ENCODE measurements at regions not wholly inside any gene's neighbourhood (a gene's known extent, or its start where the extent isn't known, plus 50 kb on each side); places are given as distances from the start of the nearest gene placed in this dataset.

- peaks cover 0 to 4% of the 10 kb centered on the region in 2 experiments; a peak in 3 of 5 replicates for H3K9me3 Mint-ChIP-seq
- no CpG with 5 or more reads among the region's 6 CpGs for WGBS (ENCODE audit: extremely low coverage, insufficient read length, low lambda C conversion rate)
- H3K36me3 Mint-ChIP-seq (ENCODE audit: insufficient read depth in 1 of 3, low read depth in 3 of 3) = no peaks in the 10 kb centered on the region
- H2BK5ac ChIP-seq (ENCODE audit: insufficient read length, low read length) = no peak overlapping the region
- no peak overlapping the region for H2BK20ac ChIP-seq (ENCODE audit: low read depth, low read length, poor library complexity, severe bottlenecking)
- no peak overlapping the region for H3K56ac ChIP-seq (ENCODE audit: insufficient read length, low read depth, low read length)
- no peak overlapping the region for H3K14ac ChIP-seq (ENCODE audit: insufficient read depth, low read length)
- H3K4me1 ChIP-seq (ENCODE audit: insufficient read depth, low read length) = no peaks in the 10 kb centered on the region; the same call in 1 of the 2 replicates
- no peaks in the 10 kb centered on the region for H4K20me1 ChIP-seq (ENCODE audit: control insufficient read depth, insufficient read depth, insufficient read length)
- no peak overlapping the region for H3K18ac ChIP-seq (ENCODE audit: insufficient read length, low read depth, low read length)
- H3K27me3 Mint-ChIP-seq (ENCODE audit: low read depth) = peaks cover 7% of the 10 kb centered on the region
- H4K8ac ChIP-seq (replicated peaks; ENCODE audit: insufficient read length, low read depth, low read length) = no peak overlapping the region
- TF ChIP-seq CTCF (conservative IDR thresholded peaks at IDR 0.05) = no peak
- no peak overlapping the region for H3K4me3 Mint-ChIP-seq
- H3K4me2 ChIP-seq (ENCODE audit: insufficient read depth, insufficient read length, low read length) = no peak overlapping the region
- no peak overlapping the region for H2BK12ac ChIP-seq (ENCODE audit: insufficient read length, low read depth, low read length)
- H3K27me3 ChIP-seq (ENCODE audit: insufficient read depth, low read length) = no peaks in the 10 kb centered on the region
- no peak overlapping the region for H3K27ac ChIP-seq (ENCODE audit: insufficient read length, low read depth, low read length)
- no peak overlapping the region for H2BK15ac ChIP-seq (ENCODE audit: low read depth, low read length)
- H3K23me2 ChIP-seq (ENCODE audit: insufficient read length, low read depth, low read length, poor library complexity, severe bottlenecking) = no peaks in the 10 kb centered on the region
- H3K9ac ChIP-seq (ENCODE audit: extremely low read depth, insufficient read length, low read length) = no peak overlapping the region
- H3K79me1 ChIP-seq (ENCODE audit: insufficient read depth, low read depth, low read length, poor library complexity, severe bottlenecking) = no peaks in the 10 kb centered on the region
- no peaks in the 10 kb centered on the region for H3K79me2 ChIP-seq (ENCODE audit: insufficient read depth, low read length)
- no peak overlapping the region for H2AK5ac ChIP-seq (ENCODE audit: insufficient read length, low read length)
- no peak overlapping the region for H3T11ph ChIP-seq (ENCODE audit: low read length)
- no peak for DNase-seq
- H4K91ac ChIP-seq (ENCODE audit: insufficient read length, low read depth, low read length) = no peak overlapping the region
- H2AFZ ChIP-seq (ENCODE audit: low read length) = no peak overlapping the region
- no peak overlapping the region for H3K23ac ChIP-seq (ENCODE audit: insufficient read length, low read depth, low read length)
- H2BK120ac ChIP-seq (ENCODE audit: low read depth, low read length, poor library complexity, severe bottlenecking) = no peak overlapping the region
- H3K4me1 Mint-ChIP-seq = peaks cover 9 to 13% of the 10 kb centered on the region in 2 experiments
- no peak overlapping the region for H4K5ac ChIP-seq (ENCODE audit: insufficient read length, low read depth, low read length)
- peak overlapping the region in 1 of 3 experiments; percentile 62; a peak in 2 of 7 replicates for H3K27ac Mint-ChIP-seq
- no peak overlapping the region for H3K4ac ChIP-seq (ENCODE audit: low read depth, low read length)
- no peaks in the 10 kb centered on the region for H3K9me3 ChIP-seq (ENCODE audit: control insufficient read depth, low read depth, low read length)
These were observed 139.3 kb downstream of the SPP2 start for GRCh38 chr2:234189786-234190300.

Measured in H9 (cell line).